HL-60 (cell line): ENCODE measurements at regions not wholly inside any gene's neighbourhood (a gene's known extent, or its start where the extent isn't known, plus 50 kb on each side); places are given as distances from the start of the nearest gene placed in this dataset.

ENCODE experiments used
- DNase-seq, 2 experiments: peaks; one replicate each; pipeline ENCODE4 v3.0.0-alpha.2; 2010 to 2020; ENCODE audit warnings: low read depth in 1 of 2, low spot score in 1 of 2
- H3K27ac ChIP-seq: fragments of 250-450 bp; sonication (Bioruptor Pico); replicated peaks from 2 replicates; pipeline ENCODE4 v1.5.1; 2020; ENCODE audit warnings: mild to moderate bottlenecking, moderate library complexity
- H3K27me3 ChIP-seq: fragments of 250-450 bp; sonication (Bioruptor Pico); 2 replicates; pipeline ENCODE4 v1.5.1; 2021; ENCODE audit warnings: mild to moderate bottlenecking, moderate library complexity; ENCODE audit not compliant: insufficient read depth, poor library complexity, severe bottlenecking
- H3K4me3 ChIP-seq: replicated peaks from 2 replicates; pipeline ENCODE4 v1.5.1; 2011; ENCODE audit warnings: mild to moderate bottlenecking, control low read depth, low read length; ENCODE audit not compliant: insufficient read depth
- GABPA ChIP-seq: IDR thresholded peaks from 2 replicates; pipeline ENCODE4 v1.6.1; 2012; ENCODE audit warnings: low read depth
- POLR2AphosphoS5 ChIP-seq: IDR thresholded peaks from 2 replicates; pipeline ENCODE4 v1.6.1; 2012; ENCODE audit warnings: low read depth
- SPI1 ChIP-seq: IDR thresholded peaks from 2 replicates; pipeline ENCODE4 v1.6.1; 2012; ENCODE audit warnings: low read depth, mild to moderate bottlenecking, borderline replicate concordance
- TF ChIP-seq, protein P1 (sequence below): IDR thresholded peaks from 2 replicates; pipeline ENCODE4 v1.6.1; 2012; ENCODE audit warnings: low read depth; ENCODE audit not compliant: insufficient replicate concordance
- TF ChIP-seq, protein P2 (sequence below): IDR thresholded peaks from one replicate; pipeline ENCODE4 v1.5.1; 2011; ENCODE audit warnings: low read length, control low read depth, inconsistent platforms; ENCODE audit not compliant: insufficient read depth

- H3K27ac ChIP-seq: no peak overlapping the region
- H3K4me3 ChIP-seq: no peak overlapping the region
- TF ChIP-seq POLR2AphosphoS5: no peak
- TF ChIP-seq SPI1: no peak
- no peak for TF ChIP-seq GABPA
- TF ChIP-seq, protein P1, sequence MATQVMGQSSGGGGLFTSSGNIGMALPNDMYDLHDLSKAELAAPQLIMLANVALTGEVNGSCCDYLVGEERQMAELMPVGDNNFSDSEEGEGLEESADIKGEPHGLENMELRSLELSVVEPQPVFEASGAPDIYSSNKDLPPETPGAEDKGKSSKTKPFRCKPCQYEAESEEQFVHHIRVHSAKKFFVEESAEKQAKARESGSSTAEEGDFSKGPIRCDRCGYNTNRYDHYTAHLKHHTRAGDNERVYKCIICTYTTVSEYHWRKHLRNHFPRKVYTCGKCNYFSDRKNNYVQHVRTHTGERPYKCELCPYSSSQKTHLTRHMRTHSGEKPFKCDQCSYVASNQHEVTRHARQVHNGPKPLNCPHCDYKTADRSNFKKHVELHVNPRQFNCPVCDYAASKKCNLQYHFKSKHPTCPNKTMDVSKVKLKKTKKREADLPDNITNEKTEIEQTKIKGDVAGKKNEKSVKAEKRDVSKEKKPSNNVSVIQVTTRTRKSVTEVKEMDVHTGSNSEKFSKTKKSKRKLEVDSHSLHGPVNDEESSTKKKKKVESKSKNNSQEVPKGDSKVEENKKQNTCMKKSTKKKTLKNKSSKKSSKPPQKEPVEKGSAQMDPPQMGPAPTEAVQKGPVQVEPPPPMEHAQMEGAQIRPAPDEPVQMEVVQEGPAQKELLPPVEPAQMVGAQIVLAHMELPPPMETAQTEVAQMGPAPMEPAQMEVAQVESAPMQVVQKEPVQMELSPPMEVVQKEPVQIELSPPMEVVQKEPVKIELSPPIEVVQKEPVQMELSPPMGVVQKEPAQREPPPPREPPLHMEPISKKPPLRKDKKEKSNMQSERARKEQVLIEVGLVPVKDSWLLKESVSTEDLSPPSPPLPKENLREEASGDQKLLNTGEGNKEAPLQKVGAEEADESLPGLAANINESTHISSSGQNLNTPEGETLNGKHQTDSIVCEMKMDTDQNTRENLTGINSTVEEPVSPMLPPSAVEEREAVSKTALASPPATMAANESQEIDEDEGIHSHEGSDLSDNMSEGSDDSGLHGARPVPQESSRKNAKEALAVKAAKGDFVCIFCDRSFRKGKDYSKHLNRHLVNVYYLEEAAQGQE: no peak
- TF ChIP-seq, protein P2, sequence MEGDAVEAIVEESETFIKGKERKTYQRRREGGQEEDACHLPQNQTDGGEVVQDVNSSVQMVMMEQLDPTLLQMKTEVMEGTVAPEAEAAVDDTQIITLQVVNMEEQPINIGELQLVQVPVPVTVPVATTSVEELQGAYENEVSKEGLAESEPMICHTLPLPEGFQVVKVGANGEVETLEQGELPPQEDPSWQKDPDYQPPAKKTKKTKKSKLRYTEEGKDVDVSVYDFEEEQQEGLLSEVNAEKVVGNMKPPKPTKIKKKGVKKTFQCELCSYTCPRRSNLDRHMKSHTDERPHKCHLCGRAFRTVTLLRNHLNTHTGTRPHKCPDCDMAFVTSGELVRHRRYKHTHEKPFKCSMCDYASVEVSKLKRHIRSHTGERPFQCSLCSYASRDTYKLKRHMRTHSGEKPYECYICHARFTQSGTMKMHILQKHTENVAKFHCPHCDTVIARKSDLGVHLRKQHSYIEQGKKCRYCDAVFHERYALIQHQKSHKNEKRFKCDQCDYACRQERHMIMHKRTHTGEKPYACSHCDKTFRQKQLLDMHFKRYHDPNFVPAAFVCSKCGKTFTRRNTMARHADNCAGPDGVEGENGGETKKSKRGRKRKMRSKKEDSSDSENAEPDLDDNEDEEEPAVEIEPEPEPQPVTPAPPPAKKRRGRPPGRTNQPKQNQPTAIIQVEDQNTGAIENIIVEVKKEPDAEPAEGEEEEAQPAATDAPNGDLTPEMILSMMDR: no peak
- H3K27me3 ChIP-seq: peaks cover 5% of the 10 kb centered on the region
- DNase-seq: no peak
These were observed 70.2 kb upstream of the GNAO1 start for GRCh38 chr16:56121156-56121500.

GRCh38 chr16:56120447-56121155 lies 70.7 kb upstream of the GNAO1 start:
- no peak overlapping the region for H3K4me3 ChIP-seq
- no peak overlapping the region for H3K27ac ChIP-seq
- peaks cover 5% of the 10 kb centered on the region for H3K27me3 ChIP-seq
- TF ChIP-seq, protein P2: no peak
- TF ChIP-seq, protein P1: no peak
- TF ChIP-seq POLR2AphosphoS5 (no peak), GABPA (no peak), SPI1 (no peak)
- no peak for DNase-seq

DNA sequence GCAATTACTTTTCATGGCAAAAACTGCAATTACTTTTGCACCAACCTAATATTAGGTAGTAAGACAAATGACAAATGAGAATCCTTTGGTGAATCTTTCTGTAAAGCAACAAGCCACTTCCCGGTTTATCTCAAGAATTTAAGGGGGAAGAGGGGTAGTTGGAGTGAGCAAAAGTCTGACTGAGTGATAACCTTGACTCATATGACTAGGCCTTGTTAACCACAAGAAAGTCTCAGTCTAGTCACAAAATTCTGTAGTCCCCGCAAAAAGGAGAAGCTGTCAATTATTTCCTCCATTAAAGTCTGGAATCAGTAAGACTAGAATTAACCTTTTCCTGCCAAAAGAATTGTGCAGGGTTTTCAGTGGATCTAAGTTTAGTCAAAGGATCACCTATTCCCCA lies 72.2 kb upstream of the GNAO1 start:
- H3K4me3 ChIP-seq: no peak overlapping the region
- peaks cover 5% of the 10 kb centered on the region for H3K27me3 ChIP-seq
- H3K27ac ChIP-seq: no peak overlapping the region
- no peak for DNase-seq
- TF ChIP-seq, protein P2: no peak
- TF ChIP-seq GABPA: no peak
- TF ChIP-seq, protein P1: no peak
- TF ChIP-seq POLR2AphosphoS5: no peak
- no peak for TF ChIP-seq SPI1
